22Rv1 (cell line): ENCODE measurements at regions not wholly inside any gene's neighbourhood (a gene's known extent, or its start where the extent isn't known, plus 50 kb on each side); places are given as distances from the start of the nearest gene placed in this dataset.

Source experiments
- ZFX ChIP-seq: fragments of 450-650 bp; IDR thresholded peaks from 2 replicates; pipeline ENCODE4 v1.6.1; 2017; ENCODE audit warnings: antibody characterized with exemption, borderline replicate concordance
- TF ChIP-seq, protein P1 (sequence below): fragments of 450-650 bp; IDR thresholded peaks from 2 replicates; pipeline ENCODE4 v1.5.1; 2017; ENCODE audit warnings: mild to moderate bottlenecking

DNA sequence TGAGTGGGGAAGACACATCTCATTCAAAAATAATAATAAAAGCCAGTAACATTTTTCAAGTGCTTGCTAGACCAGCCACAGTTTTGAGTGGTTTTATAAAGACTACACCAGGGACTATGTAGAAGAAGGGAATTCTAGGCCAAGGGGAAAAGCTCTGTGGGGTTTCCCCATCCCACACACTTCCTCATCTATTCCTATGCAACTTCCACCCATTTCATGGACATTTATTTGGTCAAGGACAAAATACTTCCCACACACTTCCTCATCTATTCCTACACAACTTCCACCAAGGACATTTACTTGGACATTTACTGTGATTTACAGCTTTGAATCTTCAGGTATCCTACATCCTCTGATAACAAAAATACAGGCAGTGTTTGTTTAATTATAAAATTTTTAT is 86.5 kb upstream of the KLF3 start:
- TF ChIP-seq, protein P1, sequence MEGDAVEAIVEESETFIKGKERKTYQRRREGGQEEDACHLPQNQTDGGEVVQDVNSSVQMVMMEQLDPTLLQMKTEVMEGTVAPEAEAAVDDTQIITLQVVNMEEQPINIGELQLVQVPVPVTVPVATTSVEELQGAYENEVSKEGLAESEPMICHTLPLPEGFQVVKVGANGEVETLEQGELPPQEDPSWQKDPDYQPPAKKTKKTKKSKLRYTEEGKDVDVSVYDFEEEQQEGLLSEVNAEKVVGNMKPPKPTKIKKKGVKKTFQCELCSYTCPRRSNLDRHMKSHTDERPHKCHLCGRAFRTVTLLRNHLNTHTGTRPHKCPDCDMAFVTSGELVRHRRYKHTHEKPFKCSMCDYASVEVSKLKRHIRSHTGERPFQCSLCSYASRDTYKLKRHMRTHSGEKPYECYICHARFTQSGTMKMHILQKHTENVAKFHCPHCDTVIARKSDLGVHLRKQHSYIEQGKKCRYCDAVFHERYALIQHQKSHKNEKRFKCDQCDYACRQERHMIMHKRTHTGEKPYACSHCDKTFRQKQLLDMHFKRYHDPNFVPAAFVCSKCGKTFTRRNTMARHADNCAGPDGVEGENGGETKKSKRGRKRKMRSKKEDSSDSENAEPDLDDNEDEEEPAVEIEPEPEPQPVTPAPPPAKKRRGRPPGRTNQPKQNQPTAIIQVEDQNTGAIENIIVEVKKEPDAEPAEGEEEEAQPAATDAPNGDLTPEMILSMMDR, result no peak
- TF ChIP-seq ZFX, result no peak
